Mesenchymal stem cell (in vitro differentiated cells and primary cell): ENCODE measurements at regions not wholly inside any gene's neighbourhood (a gene's known extent, or its start where the extent isn't known, plus 50 kb on each side); places are given as distances from the start of the nearest gene placed in this dataset.

Source experiments
- DNase-seq: peaks from one replicate; pipeline ENCODE4 v3.0.0-alpha.2; 2013
- H2AFZ ChIP-seq: one replicate; pipeline ENCODE4 v1.6.1; 2013; ENCODE audit warnings: low read depth, mild to moderate bottlenecking, control low read depth, inconsistent platforms, low read length, moderate library complexity
- H2AK5ac ChIP-seq: 2 replicates; pipeline ENCODE4 v1.6.1; 2013; ENCODE audit warnings: low read length, moderate library complexity, mild to moderate bottlenecking, inconsistent platforms; ENCODE audit not compliant: severe bottlenecking
- H2BK120ac ChIP-seq: one replicate; pipeline ENCODE4 v1.6.1; 2013; ENCODE audit warnings: low read depth, mild to moderate bottlenecking, inconsistent platforms, low read length, moderate library complexity
- H2BK12ac ChIP-seq, 2 experiments: one replicate each; pipeline ENCODE4 v1.6.1; 2013; ENCODE audit warnings: inconsistent platforms in 2 of 2, low read length in 2 of 2, mild to moderate bottlenecking in 2 of 2, moderate library complexity in 2 of 2, control low read depth in 1 of 2
- H2BK15ac ChIP-seq: one replicate; pipeline ENCODE4 v1.6.1; 2013; ENCODE audit warnings: mild to moderate bottlenecking, low read depth, inconsistent platforms; ENCODE audit not compliant: poor library complexity, severe bottlenecking
- H2BK5ac ChIP-seq: 2 replicates; pipeline ENCODE4 v1.6.1; 2013; ENCODE audit warnings: low read depth, mild to moderate bottlenecking, low read length, control low read depth, inconsistent platforms; ENCODE audit not compliant: poor library complexity, severe bottlenecking
- H3K14ac ChIP-seq, 2 experiments: one replicate each; pipeline ENCODE4 v1.6.1; 2013; ENCODE audit warnings: inconsistent platforms in 2 of 2, low read length in 2 of 2, control low read depth in 1 of 2, mild to moderate bottlenecking in 1 of 2, moderate library complexity in 1 of 2
- H3K18ac ChIP-seq, 2 experiments: one replicate each; pipeline ENCODE4 v1.6.1; 2013; ENCODE audit warnings: inconsistent platforms in 2 of 2, low read length in 2 of 2, control low read depth in 1 of 2, low read depth in 1 of 2, mild to moderate bottlenecking in 1 of 2
- H3K23ac ChIP-seq, 2 experiments: one replicate each; pipeline ENCODE4 v1.6.1; 2013; ENCODE audit warnings: inconsistent platforms in 2 of 2, low read length in 2 of 2, mild to moderate bottlenecking in 2 of 2, moderate library complexity in 2 of 2, control low read depth in 1 of 2
- H3K27ac ChIP-seq: 2 replicates; pipeline ENCODE4 v1.5.1; 2013; ENCODE audit warnings: mild to moderate bottlenecking, moderate library complexity, low read length, control low read depth, inconsistent platforms; ENCODE audit not compliant: poor library complexity, severe bottlenecking
- H3K27me3 ChIP-seq, 2 experiments: 2 replicates each; pipeline versions ENCODE4 v1.6.1 to v1.7.0; 2013; ENCODE audit warnings: low read length in 2 of 2, mild to moderate bottlenecking in 2 of 2, moderate library complexity in 2 of 2, control low read depth in 1 of 2, inconsistent platforms in 1 of 2; ENCODE audit not compliant: control insufficient read depth in 1 of 2, insufficient read depth in 1 of 2
- H3K36me3 ChIP-seq, 2 experiments: 2 replicates each; pipeline versions ENCODE4 v1.6.1 to v1.7.0; 2013; ENCODE audit warnings: low read length in 2 of 2, control low read depth in 1 of 2, inconsistent platforms in 1 of 2, low read depth in 1 of 2, mild to moderate bottlenecking in 1 of 2; ENCODE audit not compliant: insufficient read depth in 2 of 2, control insufficient read depth in 1 of 2
- H3K4ac ChIP-seq, 2 experiments: one replicate each; pipeline ENCODE4 v1.6.1; 2013; ENCODE audit warnings: inconsistent platforms in 2 of 2, low read length in 2 of 2, mild to moderate bottlenecking in 2 of 2, moderate library complexity in 2 of 2, control low read depth in 1 of 2, low read depth in 1 of 2
- H3K4me1 ChIP-seq: 2 replicates; pipeline ENCODE4 v1.6.1; 2013; ENCODE audit warnings: low read depth, low read length, control low read depth; ENCODE audit not compliant: control insufficient read depth, insufficient read depth
- H3K4me2 ChIP-seq: 2 replicates; pipeline ENCODE4 v1.6.1; 2013; ENCODE audit warnings: low read length, mild to moderate bottlenecking, inconsistent platforms; ENCODE audit not compliant: poor library complexity, severe bottlenecking
- H3K4me3 ChIP-seq, 2 experiments: 2 replicates each; pipeline versions ENCODE4 v1.5.1 to v1.7.0; 2013; ENCODE audit warnings: low read length in 2 of 2, mild to moderate bottlenecking in 2 of 2, control low read depth in 1 of 2, low read depth in 1 of 2; ENCODE audit not compliant: insufficient read depth in 1 of 2
- H3K79me1 ChIP-seq: replicated peaks from 2 replicates; pipeline ENCODE4 v1.6.1; 2013; ENCODE audit warnings: mild to moderate bottlenecking, control low read depth, low read length, inconsistent platforms; ENCODE audit not compliant: poor library complexity, severe bottlenecking
- H3K9ac ChIP-seq: 2 replicates; pipeline ENCODE4 v1.7.0; 2013; ENCODE audit warnings: mild to moderate bottlenecking, low read length, moderate library complexity
- H3K9me3 ChIP-seq: 2 replicates; pipeline ENCODE4 v1.7.0; 2013; ENCODE audit warnings: mild to moderate bottlenecking, low read length; ENCODE audit not compliant: control insufficient read depth
- H4K8ac ChIP-seq: one replicate; pipeline ENCODE4 v1.6.1; 2013; ENCODE audit warnings: inconsistent platforms, mild to moderate bottlenecking, low read length, moderate library complexity
- H4K91ac ChIP-seq: one replicate; pipeline ENCODE4 v1.6.1; 2013; ENCODE audit warnings: mild to moderate bottlenecking, low read length, inconsistent platforms
- WGBS: methylation state at CpG from one replicate; pipeline ENCODE4 v1.1.7; 2013; ENCODE audit warnings: mixed read lengths; 5-methylcytosine and 5-hydroxymethylcytosine counted together

DNA sequence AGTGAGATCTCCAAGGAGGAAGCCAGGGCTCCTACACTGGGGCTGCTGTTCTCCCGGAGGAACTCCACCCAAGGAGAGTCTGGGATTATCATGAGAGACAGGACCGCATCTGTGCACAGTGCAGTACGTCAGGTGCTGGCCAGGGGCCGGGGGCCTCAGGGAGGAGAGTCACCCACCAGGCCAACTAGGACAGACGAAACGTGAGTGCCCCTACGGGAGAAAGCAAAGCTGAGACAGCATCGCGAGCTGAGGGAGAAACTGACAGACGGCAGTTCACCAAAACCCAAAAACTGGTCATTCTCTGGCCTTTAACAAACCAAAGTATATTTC lies 273.4 kb downstream of the BRD1 start:
- H3K14ac ChIP-seq, result no peak overlapping the region
- no peaks in the 10 kb centered on the region for H3K79me1 ChIP-seq
- H4K8ac ChIP-seq, result no peak overlapping the region
- H3K27ac ChIP-seq, result no peak overlapping the region
- no peak overlapping the region for H3K4me3 ChIP-seq
- no peak overlapping the region for H2BK12ac ChIP-seq
- WGBS, result 92% methylated on average over 10 of the region's 10 CpGs
- H2BK5ac ChIP-seq, result no peak overlapping the region
- H4K91ac ChIP-seq, result no peak overlapping the region
- no peak overlapping the region for H2BK120ac ChIP-seq
- no peaks in the 10 kb centered on the region for H3K36me3 ChIP-seq
- peaks cover 3% of the 10 kb centered on the region for H3K9me3 ChIP-seq
- H3K4ac ChIP-seq, result no peak overlapping the region
- H2AK5ac ChIP-seq, result no peak overlapping the region
- H3K4me2 ChIP-seq, result no peak overlapping the region
- H3K18ac ChIP-seq, result no peak overlapping the region
- H3K23ac ChIP-seq, result no peak overlapping the region
- no peak overlapping the region for H2AFZ ChIP-seq
- no peaks in the 10 kb centered on the region for H3K27me3 ChIP-seq
- no peak overlapping the region for H2BK15ac ChIP-seq
- no peak overlapping the region for H3K9ac ChIP-seq
- no peak for DNase-seq
- H3K4me1 ChIP-seq, result no peaks in the 10 kb centered on the region

GRCh38 chr22:49553518-49554295 lies 274.0 kb downstream of the BRD1 start:
- no peaks in the 10 kb centered on the region for H3K27me3 ChIP-seq
- H3K4ac ChIP-seq, result no peak overlapping the region
- no peak overlapping the region for H2BK15ac ChIP-seq
- no peak overlapping the region for H4K8ac ChIP-seq
- H2BK5ac ChIP-seq, result no peak overlapping the region
- no peaks in the 10 kb centered on the region for H3K36me3 ChIP-seq
- WGBS, result 78% methylated on average over 20 of the region's 20 CpGs
- H3K79me1 ChIP-seq, result no peaks in the 10 kb centered on the region
- H2BK120ac ChIP-seq, result no peak overlapping the region
- no peak for DNase-seq
- H3K9ac ChIP-seq, result no peak overlapping the region
- H3K4me1 ChIP-seq, result no peaks in the 10 kb centered on the region
- H4K91ac ChIP-seq, result no peak overlapping the region
- no peak overlapping the region for H3K23ac ChIP-seq
- no peak overlapping the region for H2BK12ac ChIP-seq
- no peak overlapping the region for H2AFZ ChIP-seq
- H3K18ac ChIP-seq, result no peak overlapping the region
- H2AK5ac ChIP-seq, result no peak overlapping the region
- H3K9me3 ChIP-seq, result peaks cover 3% of the 10 kb centered on the region
- no peak overlapping the region for H3K4me2 ChIP-seq
- H3K27ac ChIP-seq, result no peak overlapping the region
- no peak overlapping the region for H3K14ac ChIP-seq
- no peak overlapping the region for H3K4me3 ChIP-seq

DNA sequence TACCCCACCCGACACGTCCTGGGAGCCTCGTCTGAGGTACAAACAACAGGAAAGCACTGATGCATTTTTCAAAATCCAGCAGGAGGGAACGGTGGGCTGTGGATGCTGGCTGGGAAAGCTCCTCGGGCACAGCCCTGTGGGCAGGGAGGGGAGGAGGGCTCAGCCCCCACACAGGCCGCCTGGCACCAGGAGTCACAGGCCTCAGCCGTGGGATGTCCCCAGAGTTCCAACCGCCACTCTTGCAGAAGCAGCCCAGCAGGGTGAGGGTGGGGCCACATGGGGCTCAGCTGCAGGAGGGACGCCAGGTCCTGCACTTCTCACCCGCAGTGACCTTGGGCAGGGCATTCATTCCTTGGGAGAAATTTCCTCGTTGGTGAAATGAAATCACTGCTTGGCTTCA lies 274.6 kb downstream of the BRD1 start:
- H3K4me3 ChIP-seq, result no peak overlapping the region
- no peak overlapping the region for H3K9ac ChIP-seq
- no peak overlapping the region for H4K8ac ChIP-seq
- no peaks in the 10 kb centered on the region for H3K36me3 ChIP-seq
- DNase-seq, result no peak
- H2BK12ac ChIP-seq, result no peak overlapping the region
- H2AFZ ChIP-seq, result no peak overlapping the region
- no peak overlapping the region for H3K27ac ChIP-seq
- no peak overlapping the region for H3K14ac ChIP-seq
- no peak overlapping the region for H2BK5ac ChIP-seq
- H3K4me1 ChIP-seq, result no peaks in the 10 kb centered on the region
- no peaks in the 10 kb centered on the region for H3K27me3 ChIP-seq
- no peak overlapping the region for H3K4me2 ChIP-seq
- no peak overlapping the region for H2AK5ac ChIP-seq
- H3K9me3 ChIP-seq, result peaks cover 3% of the 10 kb centered on the region
- H2BK15ac ChIP-seq, result no peak overlapping the region
- no peak overlapping the region for H3K18ac ChIP-seq
- 85% methylated on average over 11 of the region's 11 CpGs for WGBS
- H3K23ac ChIP-seq, result no peak overlapping the region
- no peak overlapping the region for H2BK120ac ChIP-seq
- no peak overlapping the region for H3K4ac ChIP-seq
- no peaks in the 10 kb centered on the region for H3K79me1 ChIP-seq
- no peak overlapping the region for H4K91ac ChIP-seq

GRCh38 chr22:49551897-49552614 lies 275.6 kb downstream of the BRD1 start:
- Histone ChIP-seq H4K91ac (no peak overlapping the region), H2BK5ac (no peak overlapping the region), H3K27ac (no peak overlapping the region), H3K4me2 (no peak overlapping the region), H3K9me3 (peaks cover 3% of the 10 kb centered on the region), H2BK15ac (no peak overlapping the region), H3K18ac (no peak overlapping the region), H3K4ac (no peak overlapping the region), H3K9ac (no peak overlapping the region), H3K36me3 (no peaks in the 10 kb centered on the region), H2BK120ac (no peak overlapping the region), H3K23ac (no peak overlapping the region), H2BK12ac (no peak overlapping the region), H3K14ac (no peak overlapping the region), H3K79me1 (no peaks in the 10 kb centered on the region), H3K4me1 (no peaks in the 10 kb centered on the region), H4K8ac (no peak overlapping the region), H3K4me3 (no peak overlapping the region), H3K27me3 (no peaks in the 10 kb centered on the region), H2AFZ (no peak overlapping the region), H2AK5ac (no peak overlapping the region)
- DNase-seq, result no peak
- WGBS, result 59% methylated on average over 12 of the region's 15 CpGs
